Spinal cord (tissue), 9 donors: ENCODE measurements at regions not wholly inside any gene's neighbourhood (a gene's known extent, or its start where the extent isn't known, plus 50 kb on each side); places are given as distances from the start of the nearest gene placed in this dataset.
"Not testable (repeated sequence)": the region's sequence is repeated elsewhere in the genome, so short reads cannot be mapped to it uniquely, and the experiment has no call there.

Experiments
- DNase-seq, 6 donors: peaks; one replicate each; pipeline versions ENCODE4 v3.0.0 to v3.0.0-alpha.2; 2013 to 2015; ENCODE audit warnings: low spot score in 6 of 6, low read depth in 4 of 6
- H3K27ac ChIP-seq: one replicate; pipeline ENCODE4 v1.5.1; 2013; ENCODE audit warnings: low read depth, low read length, control low read depth
- H3K27me3 ChIP-seq: one replicate; pipeline ENCODE4 v1.6.1; 2013; ENCODE audit warnings: low read length; ENCODE audit not compliant: control insufficient read depth, insufficient read depth
- H3K36me3 ChIP-seq: one replicate; pipeline ENCODE4 v1.6.1; 2013; ENCODE audit warnings: low read length; ENCODE audit not compliant: control insufficient read depth, insufficient read depth
- H3K4me1 ChIP-seq: one replicate; pipeline ENCODE4 v1.6.1; 2013; ENCODE audit warnings: low read length; ENCODE audit not compliant: control insufficient read depth, insufficient read depth
- H3K4me3 ChIP-seq: one replicate; pipeline ENCODE4 v1.5.1; 2013; ENCODE audit warnings: low read depth, low read length, control low read depth
- H3K9me3 ChIP-seq: one replicate; pipeline ENCODE4 v1.6.1; 2013; ENCODE audit warnings: low read length; ENCODE audit not compliant: control insufficient read depth, insufficient read depth
- WGBS: methylation state at CpG from one replicate; pipeline ENCODE4 v1.1.5; 2013; ENCODE audit warnings: missing lambda C conversion rate; ENCODE audit not compliant: insufficient coverage; 5-methylcytosine and 5-hydroxymethylcytosine counted together
- donor health status: healthy.

- 67% methylated on average over 3 of the region's 5 CpGs for WGBS
- Histone ChIP-seq H3K9me3 (no peaks in the 10 kb centered on the region), H3K36me3 (no peaks in the 10 kb centered on the region), H3K4me3 (no peak overlapping the region), H3K27ac (no peak overlapping the region), H3K27me3 (no peaks in the 10 kb centered on the region), H3K4me1 (no peaks in the 10 kb centered on the region)
- DNase-seq: no peak
Observed at GRCh38 chr10:64555666-64556065, 1034.5 kb downstream of the REEP3 start.

- H3K27ac ChIP-seq: no peak overlapping the region
- DNase-seq: no peak
- H3K4me1 ChIP-seq: no peaks in the 10 kb centered on the region
- no peaks in the 10 kb centered on the region for H3K9me3 ChIP-seq
- no peak overlapping the region for H3K4me3 ChIP-seq
- H3K36me3 ChIP-seq: no peaks in the 10 kb centered on the region
- WGBS: 30% methylated on average over 2 of the region's 5 CpGs
- no peaks in the 10 kb centered on the region for H3K27me3 ChIP-seq
Observed at GRCh38 chr10:64558094-64558835, 1037.1 kb downstream of the REEP3 start.

GRCh38 chr10:64571056-64571455 lies 1049.9 kb downstream of the REEP3 start:
- Histone ChIP-seq H3K4me3 (no peak overlapping the region), H3K36me3 (no peaks in the 10 kb centered on the region), H3K27ac (no peak overlapping the region), H3K4me1 (no peaks in the 10 kb centered on the region), H3K9me3 (no peaks in the 10 kb centered on the region), H3K27me3 (no peaks in the 10 kb centered on the region)
- no peak for DNase-seq
- no CpG with 5 or more reads among the region's 1 CpG for WGBS

GRCh38 chr10:64573623-64574325 lies 1052.6 kb downstream of the REEP3 start:
- no peaks in the 10 kb centered on the region for H3K4me1 ChIP-seq
- no peak overlapping the region for H3K4me3 ChIP-seq
- H3K36me3 ChIP-seq: no peaks in the 10 kb centered on the region
- no peak overlapping the region for H3K27ac ChIP-seq
- no peaks in the 10 kb centered on the region for H3K27me3 ChIP-seq
- no peak for DNase-seq
- H3K9me3 ChIP-seq: no peaks in the 10 kb centered on the region
- no CpG with 5 or more reads among the region's 1 CpG for WGBS

GRCh38 chr10:64574371-64574770 lies 1053.2 kb downstream of the REEP3 start:
- H3K4me3 ChIP-seq: no peak overlapping the region
- H3K36me3 ChIP-seq: no peaks in the 10 kb centered on the region
- H3K9me3 ChIP-seq: no peaks in the 10 kb centered on the region
- H3K27me3 ChIP-seq: no peaks in the 10 kb centered on the region
- WGBS: 6% methylated on average over 1 of the region's 2 CpGs
- H3K4me1 ChIP-seq: no peaks in the 10 kb centered on the region
- H3K27ac ChIP-seq: no peak overlapping the region
- DNase-seq: peak in 2 of 6 donors; percentile 52 to 61

- Histone ChIP-seq H3K4me1 (no peaks in the 10 kb centered on the region), H3K9me3 (no peaks in the 10 kb centered on the region), H3K27me3 (no peaks in the 10 kb centered on the region), H3K36me3 (no peaks in the 10 kb centered on the region), H3K27ac (no peak overlapping the region), H3K4me3 (no peak overlapping the region)
- WGBS: 96% methylated on average over 10 of the region's 10 CpGs
- DNase-seq: no peak
Observed at GRCh38 chr10:64576497-64576896, 1055.3 kb downstream of the REEP3 start.

- H3K36me3 ChIP-seq, H3K9me3 ChIP-seq, H3K27me3 ChIP-seq, DNase-seq, H3K4me1 ChIP-seq, H3K4me3 ChIP-seq, H3K27ac ChIP-seq: not testable (repeated sequence)
- WGBS: 100% methylated on average over 1 of the region's 6 CpGs
Observed at GRCh38 chr10:64578757-64579156, 1057.6 kb downstream of the REEP3 start.

- Histone ChIP-seq H3K4me3 (no peak overlapping the region), H3K36me3 (no peaks in the 10 kb centered on the region), H3K27ac (no peak overlapping the region), H3K9me3 (no peaks in the 10 kb centered on the region), H3K27me3 (no peaks in the 10 kb centered on the region), H3K4me1 (no peaks in the 10 kb centered on the region)
- no CpG with 5 or more reads among the region's 2 CpGs for WGBS
- no peak for DNase-seq
Observed at GRCh38 chr10:64586934-64587503, 1065.8 kb downstream of the REEP3 start.

GRCh38 chr10:64594072-64594471 lies 1072.9 kb downstream of the REEP3 start:
- no peaks in the 10 kb centered on the region for H3K9me3 ChIP-seq
- no peak for DNase-seq
- no peak overlapping the region for H3K27ac ChIP-seq
- no peaks in the 10 kb centered on the region for H3K36me3 ChIP-seq
- WGBS: no CpG with 5 or more reads among the region's 3 CpGs
- H3K4me1 ChIP-seq: no peaks in the 10 kb centered on the region
- H3K4me3 ChIP-seq: no peak overlapping the region
- no peaks in the 10 kb centered on the region for H3K27me3 ChIP-seq

- H3K27me3 ChIP-seq: no peaks in the 10 kb centered on the region
- H3K27ac ChIP-seq: no peak overlapping the region
- H3K4me1 ChIP-seq: no peaks in the 10 kb centered on the region
- WGBS: no CpG with 5 or more reads among the region's 1 CpG
- no peak overlapping the region for H3K4me3 ChIP-seq
- H3K9me3 ChIP-seq: no peaks in the 10 kb centered on the region
- H3K36me3 ChIP-seq: no peaks in the 10 kb centered on the region
- no peak for DNase-seq
Observed at GRCh38 chr10:64598600-64598999, 1077.4 kb downstream of the REEP3 start.
